BJ (cell line): ENCODE measurements at regions not wholly inside any gene's neighbourhood (a gene's known extent, or its start where the extent isn't known, plus 50 kb on each side); places are given as distances from the start of the nearest gene placed in this dataset.

Source experiments
- CTCF ChIA-PET: fragments of 350-600 bp; formaldehyde crosslinking; extraction: SDS; loops from one replicate; lab custom pipeline; 2021; ENCODE audit warnings: antibody characterized with exemption, inconsistent platforms; lab: Yijun Ruan, JAX
- POLR2A ChIA-PET: fragments of 300-600 bp; sonication (Branson Sonifier 250); formaldehyde crosslinking; extraction: SDS; loops from one replicate; lab custom pipeline; 2021; ENCODE audit warnings: antibody characterized with exemption; lab: Charles Lee
- DNase-seq: peaks from one replicate; pipeline ENCODE4 v3.0.0-alpha.2; 2011; ENCODE audit warnings: low read depth
- H3K27me3 ChIP-seq: 2 replicates; pipeline ENCODE4 v1.6.0; 2011; ENCODE audit warnings: low read length; ENCODE audit not compliant: control insufficient read depth, insufficient read depth
- H3K36me3 ChIP-seq: 2 replicates; pipeline ENCODE4 v1.5.1; 2011; ENCODE audit warnings: low read length; ENCODE audit not compliant: control insufficient read depth, insufficient read depth
- H3K4me3 ChIP-seq: 2 replicates; pipeline ENCODE4 v1.5.1; 2011; ENCODE audit warnings: low read depth, mild to moderate bottlenecking, control low read depth, low read length
- TF ChIP-seq, protein P1 (sequence below): IDR thresholded peaks from 2 replicates; pipeline ENCODE4 v1.5.1; 2011; ENCODE audit warnings: low read depth, mild to moderate bottlenecking, control low read depth, inconsistent platforms, low read length, moderate library complexity; ENCODE audit not compliant: insufficient read depth

DNA sequence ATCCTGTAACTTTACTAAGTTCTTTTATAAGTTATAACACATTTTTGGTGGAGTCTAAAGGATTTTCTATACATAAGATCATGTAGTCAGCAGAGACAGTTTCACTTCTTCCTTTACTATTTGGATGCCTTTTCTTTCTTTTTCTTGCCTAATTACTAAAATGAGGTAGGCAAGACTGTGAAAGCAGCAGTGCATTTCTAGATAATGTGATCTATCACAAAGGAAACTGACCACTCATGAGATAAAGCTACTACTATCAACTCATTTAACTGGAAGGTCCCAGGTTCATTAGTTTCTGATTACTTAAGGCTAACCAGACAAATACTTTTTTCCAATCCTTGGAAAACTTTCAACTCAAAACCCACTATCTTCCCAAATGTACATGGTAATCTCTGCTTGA lies 196.2 kb upstream of the E2F8 start:
- CTCF ChIA-PET, result interaction anchor here (0.6 kb wide), 1 partner anchor 104 kb away, joined by 3 read pairs; no protein-coding TSS in a partner anchor
- Histone ChIP-seq H3K27me3 (peaks cover 1% of the 10 kb centered on the region; the same call in 1 of the 2 replicates), H3K36me3 (no peaks in the 10 kb centered on the region), H3K4me3 (no peak overlapping the region)
- TF ChIP-seq, protein P1, sequence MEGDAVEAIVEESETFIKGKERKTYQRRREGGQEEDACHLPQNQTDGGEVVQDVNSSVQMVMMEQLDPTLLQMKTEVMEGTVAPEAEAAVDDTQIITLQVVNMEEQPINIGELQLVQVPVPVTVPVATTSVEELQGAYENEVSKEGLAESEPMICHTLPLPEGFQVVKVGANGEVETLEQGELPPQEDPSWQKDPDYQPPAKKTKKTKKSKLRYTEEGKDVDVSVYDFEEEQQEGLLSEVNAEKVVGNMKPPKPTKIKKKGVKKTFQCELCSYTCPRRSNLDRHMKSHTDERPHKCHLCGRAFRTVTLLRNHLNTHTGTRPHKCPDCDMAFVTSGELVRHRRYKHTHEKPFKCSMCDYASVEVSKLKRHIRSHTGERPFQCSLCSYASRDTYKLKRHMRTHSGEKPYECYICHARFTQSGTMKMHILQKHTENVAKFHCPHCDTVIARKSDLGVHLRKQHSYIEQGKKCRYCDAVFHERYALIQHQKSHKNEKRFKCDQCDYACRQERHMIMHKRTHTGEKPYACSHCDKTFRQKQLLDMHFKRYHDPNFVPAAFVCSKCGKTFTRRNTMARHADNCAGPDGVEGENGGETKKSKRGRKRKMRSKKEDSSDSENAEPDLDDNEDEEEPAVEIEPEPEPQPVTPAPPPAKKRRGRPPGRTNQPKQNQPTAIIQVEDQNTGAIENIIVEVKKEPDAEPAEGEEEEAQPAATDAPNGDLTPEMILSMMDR, result no peak
- DNase-seq, result no peak
- POLR2A ChIA-PET, result no interaction called here

DNA sequence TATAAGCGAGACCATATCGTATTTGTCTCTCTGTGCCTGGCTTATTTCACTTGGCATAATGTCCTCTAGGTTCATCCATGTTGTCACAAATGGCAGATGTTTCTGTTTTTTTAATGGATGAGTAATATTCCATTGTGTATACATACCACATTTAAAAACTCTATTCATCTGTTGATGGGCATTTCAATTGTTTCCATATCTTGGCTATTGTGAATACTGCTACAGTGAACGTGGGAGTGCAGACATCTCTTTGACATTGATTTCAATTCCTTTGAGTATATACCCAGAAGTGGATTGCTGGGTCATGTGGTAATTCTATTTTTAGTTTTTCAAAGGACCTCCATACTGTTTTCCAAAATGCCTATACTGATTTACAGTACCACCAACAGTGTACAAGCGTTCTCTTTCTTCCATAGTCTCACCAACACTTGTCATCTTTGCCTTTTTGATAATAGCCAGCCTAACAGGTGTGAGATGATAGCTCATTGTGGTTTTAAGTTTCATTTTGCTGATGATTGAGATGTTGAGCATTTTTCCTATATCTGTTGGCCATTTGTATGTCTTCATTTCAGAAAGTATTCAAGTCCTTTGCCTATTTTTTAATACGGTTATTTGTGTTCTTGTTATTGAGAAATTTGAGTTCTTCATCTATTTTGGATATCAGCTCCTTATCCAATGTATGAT lies 194.7 kb upstream of the E2F8 start:
- Histone ChIP-seq H3K27me3 (0 out of 2 replicates have a peak, but pooled peaks cover 3% of the 10 kb centered on the region), H3K4me3 (no peak overlapping the region), H3K36me3 (no peaks in the 10 kb centered on the region)
- no peak for DNase-seq
- ChIA-PET POLR2A (no interaction called here), CTCF (no interaction called here)
- TF ChIP-seq, protein P1, result no peak

DNA sequence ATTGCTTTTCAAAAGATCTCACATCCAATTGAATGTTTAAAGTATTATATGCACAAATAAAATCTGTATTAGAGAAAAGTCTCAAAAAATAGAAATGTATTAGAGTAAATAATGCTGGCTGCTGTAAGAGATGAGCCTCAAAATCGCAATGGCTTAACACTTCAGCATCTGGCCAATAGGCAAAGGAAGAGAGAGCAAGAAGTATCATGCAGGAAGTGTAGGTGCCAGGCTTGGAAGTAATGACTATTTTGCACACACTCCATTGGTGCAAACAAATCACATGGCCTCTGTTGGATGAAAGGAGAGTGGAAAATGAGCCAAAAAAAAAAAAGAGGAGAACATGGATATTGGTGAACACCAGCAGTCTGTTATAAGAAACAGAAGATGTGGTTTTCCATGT lies 193.0 kb upstream of the E2F8 start:
- ChIA-PET CTCF (interaction anchor here (1.1 to 1.6 kb wide), 2 partner anchors 26 to 106 kb away, joined by 3 read pairs; no protein-coding TSS in a partner anchor), POLR2A (no interaction called here)
- Histone ChIP-seq H3K36me3 (no peaks in the 10 kb centered on the region), H3K27me3 (peaks cover 9% of the 10 kb centered on the region), H3K4me3 (no peak overlapping the region)
- no peak for DNase-seq
- TF ChIP-seq, protein P1, result no peak

DNA sequence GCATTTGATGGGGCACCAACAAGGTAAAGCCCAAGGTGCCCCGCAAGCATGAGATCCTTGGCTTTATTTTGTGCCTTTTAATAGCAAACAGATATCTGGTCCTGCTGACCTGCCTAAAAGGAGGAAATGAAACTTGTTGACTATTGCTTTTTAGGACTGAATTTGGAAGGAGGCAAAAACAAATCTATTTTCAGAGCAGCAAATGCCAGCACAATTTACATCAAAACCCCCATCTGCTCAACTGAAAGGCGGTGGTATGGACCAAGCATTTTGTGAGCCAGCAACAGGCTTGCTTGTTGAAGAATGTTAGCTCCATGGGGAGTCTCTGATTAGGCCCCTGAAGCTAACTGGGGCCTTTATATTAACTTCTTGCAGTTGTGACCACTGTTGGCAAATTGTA lies 192.6 kb upstream of the E2F8 start:
- no peak for DNase-seq
- ChIA-PET POLR2A (no interaction called here), CTCF (interaction anchor here (1.1 to 1.6 kb wide), 3 partner anchors 25 to 120 kb away, joined by 3 read pairs; no protein-coding TSS in a partner anchor)
- H3K4me3 ChIP-seq, result no peak overlapping the region
- peaks cover 9% of the 10 kb centered on the region for H3K27me3 ChIP-seq
- TF ChIP-seq, protein P1, result no peak
- no peaks in the 10 kb centered on the region for H3K36me3 ChIP-seq

DNA sequence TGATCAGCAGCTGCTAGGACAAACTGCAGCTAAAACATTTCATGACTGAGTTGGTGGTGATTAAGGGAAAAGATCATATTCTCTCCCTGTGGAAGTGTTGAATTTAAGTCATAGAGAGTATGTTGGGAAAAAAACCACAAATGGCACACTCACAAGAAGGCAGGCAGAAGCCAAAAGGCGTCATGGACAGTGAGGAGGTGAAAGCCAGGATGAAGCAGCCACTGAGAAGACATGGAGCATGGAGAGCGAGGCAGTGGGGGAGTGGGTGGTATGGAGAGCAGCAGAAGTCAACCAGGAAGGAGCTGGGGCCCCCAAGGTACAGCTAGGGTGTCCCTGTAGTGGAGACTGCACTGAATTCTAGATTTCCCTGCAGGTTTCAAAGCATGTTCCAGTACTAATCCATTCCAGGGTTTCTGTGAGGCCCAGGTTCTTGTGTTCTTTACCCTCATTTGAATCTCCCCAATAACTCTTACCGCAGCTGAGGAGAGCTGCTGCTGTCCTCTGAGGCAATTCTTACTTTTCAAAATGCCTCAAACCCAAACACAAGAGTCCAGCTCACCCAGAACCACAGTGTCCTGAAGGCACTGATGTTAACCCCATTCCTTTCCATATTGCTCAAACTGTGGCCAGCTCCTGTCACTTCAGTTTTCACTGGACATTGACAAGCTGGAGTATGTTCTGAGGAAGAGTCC lies 191.8 kb upstream of the E2F8 start:
- no peak for DNase-seq
- Histone ChIP-seq H3K4me3 (no peak overlapping the region), H3K36me3 (no peaks in the 10 kb centered on the region), H3K27me3 (peaks cover 9% of the 10 kb centered on the region)
- TF ChIP-seq, protein P1, result no peak
- CTCF ChIA-PET, result interaction anchor here (0.5 to 1.6 kb wide), 6 partner anchors 25 to 172 kb away, joined by 3 to 5 read pairs (median 3); no protein-coding TSS in a partner anchor
- POLR2A ChIA-PET, result no interaction called here
